ENCODE measurements at regions not wholly inside any gene's neighbourhood (a gene's known extent, or its start where the extent isn't known, plus 50 kb on each side); places are given as distances from the start of the nearest gene placed in this dataset.

- H3K36me3 ChIP-seq (ENCODE audit: control insufficient read depth, insufficient read depth, low read length) = no peaks in the 10 kb centered on the region
- H3K4me3 ChIP-seq (ENCODE audit: low read depth, low read length) = no peak overlapping the region
- no peak for TF ChIP-seq CTCF (IDR thresholded peaks at IDR 0.05; ENCODE audit: insufficient read depth, low read length, poor library complexity, severe bottlenecking)
- no peaks in the 10 kb centered on the region for H3K27me3 ChIP-seq (ENCODE audit: control insufficient read depth, insufficient read depth, low read length)
- no peak for DNase-seq (ENCODE audit: low read depth)
Measured at GRCh38 chr12:127479256-127479655, 787.7 kb upstream of the TMEM132C start.

GRCh38 chr12:127480775-127481314 is 786.1 kb upstream of the TMEM132C start:
- Histone ChIP-seq H3K36me3 (ENCODE audit: control insufficient read depth, insufficient read depth, low read length) (no peaks in the 10 kb centered on the region), H3K4me3 (ENCODE audit: low read depth, low read length) (no peak overlapping the region), H3K27me3 (ENCODE audit: control insufficient read depth, insufficient read depth, low read length) (no peaks in the 10 kb centered on the region)
- no peak for DNase-seq (ENCODE audit: low read depth)
- TF ChIP-seq CTCF (IDR thresholded peaks at IDR 0.05; ENCODE audit: insufficient read depth, low read length, poor library complexity, severe bottlenecking) = no peak

- no peaks in the 10 kb centered on the region for H3K36me3 ChIP-seq (ENCODE audit: control insufficient read depth, insufficient read depth, low read length)
- no peak overlapping the region for H3K4me3 ChIP-seq (ENCODE audit: low read depth, low read length)
- no peak for DNase-seq (ENCODE audit: low read depth)
- H3K27me3 ChIP-seq (ENCODE audit: control insufficient read depth, insufficient read depth, low read length) = no peaks in the 10 kb centered on the region
- no peak for TF ChIP-seq CTCF (IDR thresholded peaks at IDR 0.05; ENCODE audit: insufficient read depth, low read length, poor library complexity, severe bottlenecking)
Measured at GRCh38 chr12:127482950-127483349, 784.0 kb upstream of the TMEM132C start.

- TF ChIP-seq CTCF (IDR thresholded peaks at IDR 0.05; ENCODE audit: insufficient read depth, low read length, poor library complexity, severe bottlenecking) = peak; percentile 40
- H3K4me3 ChIP-seq (ENCODE audit: low read depth, low read length) = no peak overlapping the region
- no peaks in the 10 kb centered on the region for H3K36me3 ChIP-seq (ENCODE audit: control insufficient read depth, insufficient read depth, low read length)
- peak; percentile 73 for DNase-seq (ENCODE audit: low read depth)
- H3K27me3 ChIP-seq (ENCODE audit: control insufficient read depth, insufficient read depth, low read length) = no peaks in the 10 kb centered on the region
Measured at GRCh38 chr12:127485528-127485927, 781.4 kb upstream of the TMEM132C start.

- no peak for DNase-seq (ENCODE audit: low read depth)
- H3K27me3 ChIP-seq (ENCODE audit: control insufficient read depth, insufficient read depth, low read length) = no peaks in the 10 kb centered on the region
- H3K4me3 ChIP-seq (ENCODE audit: low read depth, low read length) = no peak overlapping the region
- no peaks in the 10 kb centered on the region for H3K36me3 ChIP-seq (ENCODE audit: control insufficient read depth, insufficient read depth, low read length)
- TF ChIP-seq CTCF (IDR thresholded peaks at IDR 0.05; ENCODE audit: insufficient read depth, low read length, poor library complexity, severe bottlenecking) = no peak
Measured at GRCh38 chr12:127487031-127487430, 779.9 kb upstream of the TMEM132C start.

- TF ChIP-seq CTCF (IDR thresholded peaks at IDR 0.05; ENCODE audit: insufficient read depth, low read length, poor library complexity, severe bottlenecking) = no peak
- H3K36me3 ChIP-seq (ENCODE audit: control insufficient read depth, insufficient read depth, low read length) = no peaks in the 10 kb centered on the region
- no peak overlapping the region for H3K4me3 ChIP-seq (ENCODE audit: low read depth, low read length)
- H3K27me3 ChIP-seq (ENCODE audit: control insufficient read depth, insufficient read depth, low read length) = no peaks in the 10 kb centered on the region
- DNase-seq (ENCODE audit: low read depth) = no peak
Measured at GRCh38 chr12:127489061-127489460, 777.9 kb upstream of the TMEM132C start.
